ENCODE measurements at regions not wholly inside any gene's neighbourhood (a gene's known extent, or its start where the extent isn't known, plus 50 kb on each side); places are given as distances from the start of the nearest gene placed in this dataset.

DNA sequence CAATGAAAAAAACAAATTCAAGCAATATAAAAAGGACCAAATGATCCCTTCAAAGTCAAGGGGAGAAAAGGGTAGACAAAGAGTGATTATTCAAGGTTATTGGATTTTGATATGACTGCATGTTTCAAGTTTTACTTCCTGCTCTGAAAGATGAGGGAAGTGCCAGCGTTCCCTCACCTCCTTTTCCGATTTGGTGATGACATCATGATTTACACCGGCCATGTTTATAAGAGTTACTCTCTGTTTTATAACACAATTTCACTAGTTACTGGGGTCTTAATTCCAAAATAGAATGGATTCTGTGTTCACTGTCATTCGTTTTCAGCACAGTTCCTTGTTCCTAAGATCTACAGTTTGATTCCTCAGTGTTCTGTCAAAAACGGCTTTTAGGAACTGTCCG lies 60.5 kb upstream of the CPXM2 start:
- intact Hi-C loops (cut with DNase I): no loop called here
- no peak for DNase-seq (ENCODE audit: low spot score)

DNA sequence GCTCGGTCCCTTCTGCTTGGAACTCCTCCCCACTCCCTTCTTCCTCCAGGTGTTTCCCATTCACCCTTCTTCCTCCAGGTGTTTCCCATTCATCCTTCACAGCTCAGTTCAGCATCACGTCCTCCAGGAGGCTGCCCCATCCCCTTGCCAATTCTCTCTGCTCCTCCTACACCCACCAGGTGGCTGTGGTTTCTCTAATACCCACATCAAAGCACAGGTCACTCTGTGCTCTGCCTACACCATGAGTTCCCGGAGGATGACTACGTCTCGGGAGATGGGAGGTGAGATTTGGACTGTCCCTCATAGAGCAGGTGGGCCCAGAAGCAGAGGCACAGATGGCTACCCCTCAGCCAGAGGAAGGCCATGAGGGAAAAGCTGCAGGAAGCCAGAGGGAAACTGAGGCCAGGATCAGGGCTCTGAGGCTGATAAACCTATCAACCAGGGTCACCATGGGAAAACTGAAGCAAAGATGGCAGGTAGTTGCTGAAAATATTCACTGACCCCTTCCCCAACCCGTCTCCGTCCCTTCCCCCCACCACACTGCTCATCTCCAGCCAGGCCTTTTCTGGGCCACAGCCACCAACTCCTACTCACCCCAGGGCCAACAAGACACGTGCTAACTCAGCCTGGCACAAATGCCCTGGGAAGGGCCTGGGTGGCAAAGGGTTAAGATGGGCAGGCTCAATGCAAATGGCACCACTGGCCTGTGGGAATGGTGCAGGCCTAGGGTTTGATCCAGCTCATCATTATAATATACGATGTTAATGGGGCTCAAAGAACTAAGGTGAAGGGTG lies 56.6 kb upstream of the CPXM2 start:
- DNase-seq (ENCODE audit: low spot score): no peak
- intact Hi-C loops (cut with DNase I): no loop called here

DNA sequence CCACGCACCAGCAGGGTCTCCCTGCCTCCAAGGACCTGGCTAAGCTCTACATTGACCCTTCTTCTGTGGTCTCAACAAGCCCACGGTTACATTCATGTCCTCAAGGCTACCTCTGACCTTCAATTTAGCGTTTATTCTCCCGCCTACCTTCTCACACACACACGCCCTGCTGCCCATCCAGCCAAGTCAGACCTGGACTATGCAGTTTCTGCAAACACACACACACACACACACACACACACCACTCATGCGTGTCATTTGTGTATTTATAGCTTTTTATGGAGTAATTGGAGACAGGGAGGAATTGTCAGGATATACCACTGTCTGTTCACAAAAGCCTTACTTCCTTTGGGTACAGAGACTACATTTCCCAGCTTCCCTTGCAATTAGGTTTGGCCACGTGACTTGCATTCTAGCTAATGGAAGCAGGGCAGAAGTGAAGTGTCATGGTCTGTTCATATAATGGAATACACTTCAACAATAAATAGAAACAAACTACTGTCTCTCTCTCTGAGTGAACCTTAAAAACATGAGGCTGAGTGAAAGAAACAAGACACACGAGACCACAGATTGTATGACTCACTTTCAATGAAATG lies 53.8 kb upstream of the CPXM2 start:
- intact Hi-C loops (cut with DNase I): no loop called here
- DNase-seq (ENCODE audit: low spot score): no peak

DNA sequence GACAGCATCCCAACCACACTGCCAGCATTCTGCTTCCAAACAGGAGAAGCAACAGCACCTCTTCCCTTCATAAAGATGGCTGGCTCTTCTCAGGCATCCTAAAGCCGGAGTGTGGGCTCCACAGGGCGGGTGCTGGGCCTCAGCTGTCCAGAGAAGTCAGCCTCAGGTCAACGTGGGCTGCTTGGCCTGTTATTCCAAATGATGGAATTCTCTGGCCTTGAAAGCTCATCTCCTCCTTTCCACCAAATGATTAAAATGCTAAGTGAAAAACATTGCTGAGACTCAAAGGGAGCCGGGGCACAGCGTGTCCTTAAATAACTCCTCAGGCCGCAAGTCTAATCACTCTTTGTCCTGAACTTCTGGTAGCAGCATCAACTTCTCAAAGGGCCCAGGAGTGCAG lies 53.1 kb upstream of the CPXM2 start:
- DNase-seq (ENCODE audit: low spot score): no peak
- intact Hi-C loops (cut with DNase I): no loop called here

DNA sequence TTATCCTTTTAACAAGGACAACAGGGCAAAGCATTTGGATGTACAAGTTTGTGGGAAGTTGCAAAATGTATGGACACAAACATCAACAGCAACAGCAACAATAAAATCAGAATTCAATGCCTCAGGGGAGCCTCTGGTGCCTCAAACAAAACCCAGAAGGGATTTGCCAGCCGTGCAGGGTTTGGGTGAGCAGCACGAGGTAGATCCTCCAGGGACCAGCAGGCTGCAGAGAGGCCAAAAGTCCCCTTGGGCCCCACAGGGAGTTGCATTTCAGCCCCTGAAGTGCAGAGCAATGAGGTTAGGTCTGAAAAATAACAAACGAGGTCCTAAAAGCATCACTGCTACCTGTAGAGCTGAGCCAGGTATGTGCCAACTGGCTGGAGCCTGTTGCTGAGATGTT lies 51.7 kb upstream of the CPXM2 start:
- DNase-seq (ENCODE audit: low spot score): no peak
- intact Hi-C loops (cut with DNase I): loop anchor here in 1 of 2 donors (1.0 kb wide), 1 partner anchor 22 kb away; no protein-coding TSS in a partner anchor

DNA sequence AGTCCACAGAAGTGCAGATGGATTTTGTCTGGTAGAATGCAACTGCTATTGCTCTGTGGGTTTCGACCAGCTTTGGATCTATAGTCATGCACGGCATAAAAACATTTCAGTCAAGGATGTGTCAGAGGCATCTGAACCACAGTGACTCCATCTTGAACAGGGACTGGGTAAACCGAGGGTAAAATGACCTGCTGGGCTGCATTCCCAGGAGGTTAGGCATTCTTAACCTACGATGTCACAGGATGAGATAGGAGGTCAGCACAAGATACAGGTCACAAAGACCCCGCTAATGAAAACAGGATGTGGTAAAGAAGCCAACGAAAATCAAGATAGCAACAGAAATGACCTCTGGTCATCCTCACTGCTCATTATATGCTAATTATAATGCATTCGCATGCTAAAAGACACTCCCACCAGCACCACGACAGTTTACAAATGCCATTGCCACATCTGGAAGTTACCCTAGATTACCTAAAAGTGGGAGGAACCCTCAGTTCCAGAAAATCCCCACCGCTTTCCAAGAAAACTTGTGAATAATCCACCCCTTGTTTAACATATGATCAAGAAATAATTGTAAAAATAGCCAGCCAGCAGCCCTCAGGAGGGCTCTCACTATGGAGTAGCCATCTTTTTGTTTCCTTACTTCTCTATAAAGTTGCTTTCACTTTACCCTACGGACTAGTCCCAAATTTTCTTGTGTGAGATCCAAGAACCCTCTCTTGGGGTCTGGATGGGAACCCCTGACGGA lies 50.7 kb upstream of the CPXM2 start:
- intact Hi-C loops (cut with DNase I): no loop called here
- DNase-seq (ENCODE audit: low spot score): no peak

All from posterior vena cava (tissue), 2 donors.